Gastroesophageal sphincter (tissue), 3 donors: ENCODE measurements at regions not wholly inside any gene's neighbourhood (a gene's known extent, or its start where the extent isn't known, plus 50 kb on each side); places are given as distances from the start of the nearest gene placed in this dataset.

ENCODE experiments used
- EP300 ChIP-seq: sonication (generic); formaldehyde crosslinking; IDR thresholded peaks from one replicate; pipeline ENCODE4 v1.6.1; 2017; ENCODE audit warnings: antibody characterized with exemption, mild to moderate bottlenecking
- POLR2A ChIP-seq, 2 donors: fragments of 450-650 bp; IDR thresholded peaks; one replicate each; pipeline ENCODE4 v1.6.1; 2017; ENCODE audit warnings: antibody characterized with exemption in 2 of 2, mild to moderate bottlenecking in 2 of 2, moderate library complexity in 1 of 2
- POLR2AphosphoS5 ChIP-seq: sonication (generic); formaldehyde crosslinking; IDR thresholded peaks from one replicate; pipeline ENCODE4 v1.6.1; 2017; ENCODE audit warnings: antibody characterized with exemption
- TF ChIP-seq, protein P1 (sequence below), 4 experiments: fragments of 200-600 bp in 2 of 4; fragments of 450-650 bp in 2 of 4; sonication (generic) in 1 of 4; IDR thresholded peaks; one replicate each; pipeline ENCODE4 v1.5.1; 2017 to 2019; ENCODE audit warnings: antibody characterized with exemption in 4 of 4, mild to moderate bottlenecking in 2 of 4, moderate library complexity in 2 of 4

DNA sequence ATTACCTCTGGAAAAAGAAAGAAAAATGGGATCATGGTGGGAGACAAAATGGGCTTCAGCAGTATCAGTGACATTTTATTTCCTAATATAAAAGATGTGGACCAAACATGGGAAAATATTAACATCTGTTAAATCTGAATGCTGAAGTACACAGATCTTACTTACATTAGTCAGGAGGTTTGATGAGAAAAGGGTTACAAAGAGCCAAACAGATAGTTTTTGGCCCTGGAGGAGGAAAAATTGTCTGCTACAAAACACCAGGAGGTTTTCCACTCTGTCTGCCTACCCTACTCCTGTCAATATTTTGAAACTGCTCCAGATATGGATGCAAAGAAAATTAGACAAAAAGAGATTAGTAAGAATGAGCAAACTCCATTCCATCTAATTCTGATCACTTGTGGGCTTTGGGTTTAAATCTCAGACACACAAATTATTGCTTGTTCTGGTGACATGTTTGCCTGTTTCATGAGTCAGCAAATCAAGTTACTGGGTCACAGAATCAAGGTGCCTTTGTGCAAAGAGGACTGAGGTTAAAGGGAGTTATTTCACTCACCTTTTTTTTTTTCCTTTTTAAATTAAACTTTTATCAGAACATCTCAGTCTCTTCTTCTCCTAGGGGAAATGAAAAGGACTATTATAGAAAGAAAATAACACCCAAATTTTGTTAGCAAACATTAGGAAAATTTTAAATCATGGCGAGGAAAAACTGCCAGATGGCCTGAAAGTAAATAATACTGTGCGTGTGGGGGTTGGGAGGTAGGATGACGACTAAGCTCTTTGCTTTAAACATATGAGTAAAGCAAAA, 87.0 kb upstream of the SPATS2L start:
- TF ChIP-seq, protein P1, sequence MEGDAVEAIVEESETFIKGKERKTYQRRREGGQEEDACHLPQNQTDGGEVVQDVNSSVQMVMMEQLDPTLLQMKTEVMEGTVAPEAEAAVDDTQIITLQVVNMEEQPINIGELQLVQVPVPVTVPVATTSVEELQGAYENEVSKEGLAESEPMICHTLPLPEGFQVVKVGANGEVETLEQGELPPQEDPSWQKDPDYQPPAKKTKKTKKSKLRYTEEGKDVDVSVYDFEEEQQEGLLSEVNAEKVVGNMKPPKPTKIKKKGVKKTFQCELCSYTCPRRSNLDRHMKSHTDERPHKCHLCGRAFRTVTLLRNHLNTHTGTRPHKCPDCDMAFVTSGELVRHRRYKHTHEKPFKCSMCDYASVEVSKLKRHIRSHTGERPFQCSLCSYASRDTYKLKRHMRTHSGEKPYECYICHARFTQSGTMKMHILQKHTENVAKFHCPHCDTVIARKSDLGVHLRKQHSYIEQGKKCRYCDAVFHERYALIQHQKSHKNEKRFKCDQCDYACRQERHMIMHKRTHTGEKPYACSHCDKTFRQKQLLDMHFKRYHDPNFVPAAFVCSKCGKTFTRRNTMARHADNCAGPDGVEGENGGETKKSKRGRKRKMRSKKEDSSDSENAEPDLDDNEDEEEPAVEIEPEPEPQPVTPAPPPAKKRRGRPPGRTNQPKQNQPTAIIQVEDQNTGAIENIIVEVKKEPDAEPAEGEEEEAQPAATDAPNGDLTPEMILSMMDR (IDR thresholded peaks at IDR 0.05), result no peak
- no peak for TF ChIP-seq POLR2A (IDR thresholded peaks at IDR 0.05)
- no peak for TF ChIP-seq POLR2AphosphoS5
- no peak for TF ChIP-seq EP300
